Forelimb muscle (tissue), 1 donor: ENCODE measurements at regions not wholly inside any gene's neighbourhood (a gene's known extent, or its start where the extent isn't known, plus 50 kb on each side); places are given as distances from the start of the nearest gene placed in this dataset.

ENCODE experiments used
- DNase-seq: peaks from one replicate; pipeline ENCODE4 v3.0.0-alpha.2; 2013; ENCODE audit warnings: low read depth

DNA sequence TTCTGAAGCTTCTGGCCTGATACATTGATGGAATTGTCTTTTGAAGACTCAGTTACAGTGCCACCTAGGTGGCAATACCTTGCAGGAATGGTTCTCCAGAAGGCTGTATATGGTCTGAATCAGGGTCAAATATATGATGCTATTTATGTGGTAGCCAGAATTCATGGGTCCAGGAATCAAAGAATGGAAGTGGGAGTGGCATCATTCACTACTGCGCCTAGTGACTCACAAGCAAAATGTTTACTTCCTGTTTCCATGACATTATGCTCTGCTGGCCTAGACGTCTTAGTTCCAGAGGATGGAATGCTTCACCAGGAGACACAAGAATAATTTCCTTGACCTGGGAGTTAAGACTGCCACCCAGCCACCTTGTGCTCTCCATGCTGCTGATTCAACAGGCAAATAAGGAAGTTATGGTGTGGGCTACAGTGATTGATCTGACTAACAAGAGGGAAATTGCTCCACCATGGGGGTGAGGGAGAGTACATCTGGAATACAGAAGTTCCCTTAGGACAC is 491.8 kb downstream of the ETS1 start:
- DNase-seq, result no peak

DNA sequence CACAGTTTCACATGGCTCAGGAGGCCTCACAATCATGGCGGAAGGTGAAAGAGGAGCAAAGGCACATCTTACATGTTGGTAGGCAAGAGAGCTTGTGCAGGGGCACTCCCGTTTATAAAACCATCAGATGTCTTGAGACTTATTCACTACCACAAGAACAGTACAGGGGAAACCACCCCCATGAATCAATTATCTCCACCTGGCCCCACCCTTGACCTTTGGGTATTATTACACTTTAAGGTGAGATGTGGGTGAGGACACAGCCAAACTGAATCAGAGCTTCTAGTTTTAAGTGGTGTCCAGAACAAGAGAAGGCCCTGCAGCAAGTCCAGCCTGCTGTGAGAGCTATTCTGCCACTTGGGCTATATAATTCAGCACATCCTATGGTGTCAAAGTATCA is 493.7 kb downstream of the ETS1 start:
- no peak for DNase-seq

DNA sequence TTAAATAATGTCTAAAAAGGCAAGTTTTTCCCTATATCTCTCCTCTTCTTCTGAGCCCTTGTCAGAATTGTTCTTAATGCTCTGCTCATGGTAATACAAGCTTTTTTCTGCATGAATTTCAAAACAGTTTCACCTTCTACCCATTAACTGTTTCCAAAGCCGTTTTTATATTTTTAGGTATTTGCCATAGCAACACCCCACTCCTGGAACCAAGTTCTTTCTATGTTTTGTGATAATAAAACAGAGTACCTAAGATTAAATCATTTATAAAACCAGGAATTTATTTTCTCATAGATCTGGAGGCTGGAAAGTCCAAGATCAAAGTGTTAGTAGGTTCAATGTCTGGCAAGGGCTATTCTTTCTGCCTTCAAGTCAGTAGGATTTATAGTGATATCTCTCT is 497.4 kb downstream of the ETS1 start:
- DNase-seq, result no peak

DNA sequence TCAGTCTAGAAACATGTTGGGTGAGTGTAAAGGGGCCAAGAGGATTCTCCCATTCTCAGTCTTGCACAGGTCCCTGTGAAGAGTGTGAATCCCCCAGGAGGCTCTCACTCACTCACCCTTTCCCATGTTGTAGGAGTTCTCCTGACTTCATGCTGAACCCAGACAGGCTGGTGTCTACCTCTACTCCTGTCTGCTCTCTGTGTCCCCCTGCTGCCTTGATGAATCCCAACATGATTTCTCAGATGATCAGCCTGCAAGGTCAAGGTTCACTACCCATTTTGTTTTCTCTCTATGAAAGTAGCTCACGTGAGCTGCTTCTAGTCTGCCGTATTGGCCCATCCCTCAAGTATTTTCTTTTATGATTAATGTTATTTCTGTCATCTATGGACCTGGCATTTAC is 500.6 kb downstream of the ETS1 start:
- no peak for DNase-seq

DNA sequence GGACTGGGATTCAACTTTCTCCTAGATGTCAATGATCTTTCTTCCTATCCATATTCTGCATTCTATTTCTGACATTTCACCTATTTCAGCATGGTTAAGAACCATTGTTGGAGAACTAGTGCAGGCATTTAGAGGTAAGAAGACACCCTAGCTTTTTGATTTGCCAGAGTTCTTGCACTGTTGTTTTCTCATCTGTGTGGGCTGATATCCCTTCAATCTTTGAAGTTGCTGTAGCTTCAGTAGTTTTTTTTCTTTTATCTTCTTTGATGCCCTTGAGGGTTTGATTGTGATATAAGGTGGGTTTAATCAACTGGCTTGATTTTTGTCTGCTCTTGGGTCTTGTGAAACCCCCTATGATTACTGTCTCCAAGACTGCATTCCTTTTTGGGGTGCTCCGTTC is 502.1 kb downstream of the ETS1 start:
- DNase-seq, result no peak

DNA sequence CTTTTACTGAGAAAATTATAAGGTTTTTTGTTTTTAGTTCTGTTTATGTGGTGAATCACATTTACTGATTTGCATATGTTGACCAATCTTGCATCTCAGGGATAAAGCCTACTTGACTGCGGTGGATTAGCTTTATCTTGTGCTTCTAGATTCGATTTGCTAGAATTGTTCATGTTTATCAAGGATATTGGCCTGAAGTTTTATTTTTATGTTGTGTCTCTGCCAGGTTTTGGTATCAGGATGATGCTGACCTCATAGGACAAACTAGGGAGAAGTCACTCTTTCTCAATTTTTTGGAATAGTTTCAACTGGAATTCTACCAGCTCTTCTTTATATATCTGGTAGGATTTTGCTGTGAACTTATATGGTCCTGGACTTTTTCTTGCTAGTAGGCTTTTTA is 504.8 kb downstream of the ETS1 start:
- DNase-seq, result no peak

DNA sequence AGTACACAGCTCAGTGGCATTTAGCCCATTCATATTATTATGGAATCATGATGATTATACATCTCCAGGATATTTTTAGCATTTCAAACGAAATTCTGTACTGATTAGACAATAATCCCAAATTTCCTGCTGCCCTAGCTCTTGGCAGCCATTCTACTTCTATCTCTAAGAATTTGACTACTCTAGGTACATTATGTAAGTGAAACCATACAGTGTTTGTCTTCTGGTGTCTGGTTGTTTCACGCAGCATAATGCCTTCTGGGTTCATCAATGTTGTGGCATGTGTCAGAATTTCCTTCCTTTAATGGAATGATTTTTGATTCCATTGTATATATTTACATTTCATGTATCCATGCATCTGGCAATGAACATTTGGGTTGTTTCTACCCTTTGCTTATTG is 517.7 kb downstream of the ETS1 start:
- no peak for DNase-seq

DNA sequence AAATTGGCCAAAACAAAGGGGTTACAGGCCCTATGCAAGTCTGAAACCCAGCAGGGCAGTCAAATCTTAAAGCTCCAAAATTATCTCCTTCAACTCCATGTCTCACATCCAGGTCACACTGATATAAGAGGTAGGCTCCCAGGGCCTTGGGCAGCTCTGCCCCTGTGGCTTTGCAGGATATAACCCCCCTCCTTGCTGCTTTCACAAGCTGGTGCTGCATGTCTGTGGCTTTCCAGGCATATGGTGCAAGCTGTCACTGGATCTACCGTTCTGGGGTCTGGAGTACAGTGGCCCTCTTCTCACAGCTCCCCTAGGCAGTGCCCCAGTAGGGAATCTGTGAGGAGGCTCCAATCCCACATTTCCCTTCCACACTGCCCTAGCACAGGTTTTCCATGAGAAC is 519.6 kb downstream of the ETS1 start:
- DNase-seq, result no peak

DNA sequence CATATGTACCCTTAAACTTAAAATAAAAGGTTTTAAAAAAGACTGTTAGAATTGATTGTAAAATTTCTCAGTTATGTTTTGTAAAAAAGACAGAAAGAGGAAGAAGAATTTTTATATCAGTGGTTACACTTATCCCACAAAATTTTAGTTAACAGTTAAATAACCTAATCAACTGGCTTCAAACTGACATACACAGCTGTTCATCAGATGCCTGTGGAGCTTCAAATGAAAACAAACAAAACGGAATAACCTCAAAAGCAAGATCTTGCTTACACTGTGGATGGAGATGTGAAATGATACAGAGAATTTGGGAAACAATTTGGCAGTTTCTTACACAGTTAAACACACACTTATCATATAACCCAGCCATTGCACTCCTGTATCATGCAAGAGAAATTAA is 521.0 kb downstream of the ETS1 start:
- no peak for DNase-seq

DNA sequence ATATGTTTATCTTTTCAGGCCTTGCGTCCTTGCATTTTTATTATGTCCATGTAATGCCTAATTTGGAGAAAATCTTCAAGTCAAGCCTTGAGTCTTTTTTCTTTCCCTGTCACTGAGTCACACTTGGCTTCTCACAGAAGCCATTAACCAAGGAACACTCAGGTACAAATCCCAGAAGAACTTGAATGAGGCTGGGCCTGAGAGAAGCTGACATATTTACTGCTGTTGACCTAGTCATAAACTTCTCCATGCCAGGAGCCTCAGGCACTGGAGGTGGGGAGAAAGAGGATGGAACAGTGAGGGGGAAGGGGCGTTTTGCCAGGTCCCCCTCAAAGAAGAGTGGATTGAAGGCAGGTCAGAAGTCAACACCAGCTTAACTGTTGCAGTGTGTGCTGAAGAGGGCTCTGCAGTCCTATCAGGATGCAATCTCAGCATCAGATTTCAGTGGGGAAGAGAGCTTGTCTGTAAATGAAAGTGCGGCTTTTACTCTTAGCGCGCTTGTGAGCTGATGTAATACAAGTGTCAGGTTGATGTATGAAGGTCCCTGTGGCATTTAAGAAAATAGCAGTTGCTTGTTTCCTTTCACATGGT is 526.0 kb downstream of the ETS1 start:
- DNase-seq, result no peak

DNA sequence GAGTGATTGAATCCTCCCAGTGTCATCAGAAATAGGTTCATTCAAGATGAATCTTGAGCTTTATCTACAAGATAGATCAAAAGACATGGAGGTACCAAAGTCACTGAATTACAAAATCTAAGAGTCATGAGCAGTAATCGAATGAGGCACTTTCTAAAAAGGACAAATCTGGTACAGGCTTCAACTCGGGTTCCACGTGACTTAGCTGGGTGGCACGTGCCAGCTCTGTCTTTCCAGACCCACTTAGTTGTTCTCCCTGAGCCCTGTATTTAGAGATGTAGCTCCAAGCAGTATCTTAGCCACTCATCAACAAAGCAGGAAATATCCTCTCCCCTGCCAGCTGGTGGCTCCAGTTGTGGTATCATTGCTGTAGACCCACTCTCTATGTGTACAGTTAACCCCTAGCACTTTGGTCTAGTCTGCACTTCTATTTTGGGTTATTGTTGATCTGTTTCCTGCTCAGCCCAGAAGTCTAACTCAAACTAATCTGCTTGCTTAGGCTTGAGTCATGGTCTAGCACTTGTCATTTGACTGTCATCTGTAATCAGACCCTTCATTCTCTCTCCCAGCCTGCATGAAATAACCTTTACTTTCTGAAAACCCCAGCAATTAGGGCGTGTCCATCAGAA is 528.7 kb downstream of the ETS1 start:
- DNase-seq, result no peak

DNA sequence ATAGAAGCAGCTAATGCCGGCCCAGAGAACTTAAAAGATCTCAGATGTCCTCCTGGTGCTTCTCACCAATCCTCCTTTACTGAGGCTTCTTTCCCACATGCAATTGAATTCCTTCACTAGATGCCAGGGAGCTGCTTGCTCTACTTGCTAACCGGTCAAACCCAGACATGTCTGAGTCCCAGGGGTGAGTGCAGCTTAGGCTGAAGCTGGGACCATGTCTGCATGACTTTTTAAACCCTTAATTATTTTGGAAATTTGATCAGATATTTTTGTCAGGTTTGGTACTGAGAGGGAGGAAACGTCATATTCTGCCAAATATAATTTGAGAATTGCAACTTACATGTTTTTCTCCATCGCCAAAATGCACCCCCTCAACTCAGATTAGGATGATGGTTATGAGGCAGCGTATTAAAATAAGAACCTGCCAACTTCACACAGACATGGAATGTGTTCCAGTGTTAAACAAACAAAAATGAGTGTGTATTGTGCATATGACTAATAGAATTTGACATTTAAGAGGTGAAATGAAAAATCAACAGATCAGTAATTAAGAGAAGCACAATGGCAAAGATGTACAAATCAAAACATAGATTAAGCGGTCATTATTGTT is 529.5 kb downstream of the ETS1 start:
- no peak for DNase-seq

DNA sequence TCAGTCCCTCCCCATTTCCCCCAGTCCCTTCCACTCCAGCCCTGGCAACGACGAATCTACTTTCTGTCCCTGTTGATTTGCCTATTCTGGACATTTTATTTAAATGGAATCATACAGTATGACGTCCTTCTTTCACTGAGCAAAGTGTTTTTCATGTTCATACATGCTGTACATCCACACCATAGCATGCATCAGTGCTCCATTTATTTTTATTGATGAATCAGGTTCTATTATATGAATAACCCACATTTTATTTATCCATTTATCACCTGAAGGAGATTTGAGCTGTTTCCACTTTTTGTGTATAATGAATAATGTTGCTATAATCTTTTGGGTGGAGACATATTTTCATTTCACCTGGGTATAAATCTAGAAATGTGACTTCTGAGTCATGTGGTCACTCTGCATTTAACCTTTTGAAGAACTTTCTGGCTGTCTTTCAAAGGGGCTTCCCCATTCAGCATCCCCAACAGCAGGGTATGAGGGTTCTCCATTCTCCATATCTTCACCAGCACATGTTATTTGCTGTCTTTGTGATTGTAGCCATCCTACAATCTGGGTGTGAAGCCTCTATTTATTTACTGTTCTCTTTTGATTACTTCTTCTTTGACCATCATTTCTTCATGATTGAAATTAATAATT is 531.7 kb downstream of the ETS1 start:
- DNase-seq, result no peak

DNA sequence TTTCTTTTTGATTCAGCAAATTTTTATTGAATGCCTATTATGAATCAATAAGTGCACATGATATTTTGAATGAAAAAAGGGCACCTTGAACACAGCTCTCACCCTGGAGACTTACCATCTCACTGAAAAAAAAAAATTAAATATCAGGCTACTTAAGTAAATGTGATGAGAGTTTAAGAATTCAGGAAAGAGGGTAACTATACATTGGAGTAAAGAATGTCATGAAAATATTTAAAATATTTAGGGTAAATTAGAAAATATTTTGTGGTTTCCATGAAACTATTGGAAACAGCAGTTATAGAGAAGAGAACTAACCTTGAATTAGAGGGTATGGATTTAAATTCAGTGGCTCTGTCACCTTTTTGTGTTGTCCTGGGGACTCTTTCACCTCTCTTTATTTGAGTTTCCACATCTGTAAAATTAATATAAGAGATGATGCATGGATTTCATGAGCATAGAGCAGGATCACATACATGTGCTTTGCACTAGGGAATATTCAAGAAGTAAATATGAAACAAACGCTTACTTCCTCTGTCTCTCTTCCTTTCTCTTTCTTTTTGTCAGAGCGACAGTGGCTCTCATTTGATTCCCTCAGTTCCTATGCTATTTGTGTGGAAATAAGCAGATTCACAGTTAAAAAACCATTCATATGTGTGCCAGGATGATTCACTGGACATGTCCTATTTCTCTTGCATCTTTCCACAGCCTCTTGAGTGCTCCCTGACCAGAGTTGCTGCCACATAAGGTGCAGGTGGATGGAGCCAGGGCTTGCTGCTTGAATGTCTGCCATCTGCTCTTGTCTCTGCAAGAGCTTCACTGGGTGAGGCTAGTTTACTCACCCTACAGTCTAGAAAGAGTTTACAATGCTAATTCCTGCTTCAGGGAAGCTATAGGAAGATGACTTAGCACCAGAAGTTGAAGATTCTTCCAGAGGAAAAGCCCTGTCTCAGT is 533.1 kb downstream of the ETS1 start:
- no peak for DNase-seq

DNA sequence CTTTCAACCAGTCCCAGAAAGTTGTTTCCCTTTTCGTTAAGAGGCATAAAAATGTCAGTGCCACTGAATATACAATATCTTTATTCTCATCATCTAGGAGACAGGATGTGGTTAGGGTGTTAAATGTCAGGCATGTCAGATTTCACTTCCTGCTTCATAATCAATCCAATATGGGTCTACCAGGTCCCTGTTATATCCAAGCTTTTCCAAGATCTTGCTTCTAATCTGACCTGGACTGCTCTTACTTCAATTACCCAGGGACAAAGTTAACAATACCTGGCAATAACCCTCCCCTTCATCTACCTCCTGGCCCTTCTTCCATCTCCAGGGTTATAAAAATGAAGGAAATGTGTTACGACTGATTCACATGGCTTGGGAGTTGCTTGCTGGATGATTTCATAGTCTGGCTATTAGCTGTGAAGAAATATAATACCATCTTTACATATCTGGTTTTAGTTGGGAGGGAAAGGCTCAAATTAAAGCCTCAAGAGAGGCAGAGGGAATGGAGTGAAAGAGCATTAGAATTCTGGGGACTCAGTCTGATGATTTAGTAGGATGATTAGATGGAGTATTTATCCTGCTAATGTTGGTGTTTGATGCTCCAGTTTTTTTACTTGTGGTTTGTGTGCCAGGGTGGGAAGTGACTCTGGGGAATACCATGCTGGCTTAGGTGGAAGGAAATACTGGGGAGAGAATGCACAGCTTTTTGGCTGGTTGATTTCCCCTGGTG is 534.3 kb downstream of the ETS1 start:
- no peak for DNase-seq

DNA sequence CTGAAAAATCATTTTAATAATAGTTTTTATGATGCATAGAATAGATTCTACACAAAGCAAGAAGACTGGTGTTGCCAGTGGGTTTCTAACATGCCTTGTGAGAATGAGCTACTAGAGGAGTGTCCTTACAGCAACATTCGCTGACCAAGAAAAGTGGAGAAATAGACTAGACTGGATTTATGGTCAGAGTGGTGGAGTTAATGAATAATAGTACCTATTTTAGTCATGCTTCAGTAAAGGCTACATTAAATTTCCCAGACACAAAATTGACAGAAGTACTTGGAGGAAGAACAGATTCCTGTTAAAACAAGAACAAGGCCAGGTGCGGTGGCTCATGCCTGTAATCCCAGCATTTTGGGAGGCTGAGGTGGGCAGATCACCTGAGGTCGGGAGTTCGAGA is 539.2 kb downstream of the ETS1 start:
- DNase-seq, result no peak

DNA sequence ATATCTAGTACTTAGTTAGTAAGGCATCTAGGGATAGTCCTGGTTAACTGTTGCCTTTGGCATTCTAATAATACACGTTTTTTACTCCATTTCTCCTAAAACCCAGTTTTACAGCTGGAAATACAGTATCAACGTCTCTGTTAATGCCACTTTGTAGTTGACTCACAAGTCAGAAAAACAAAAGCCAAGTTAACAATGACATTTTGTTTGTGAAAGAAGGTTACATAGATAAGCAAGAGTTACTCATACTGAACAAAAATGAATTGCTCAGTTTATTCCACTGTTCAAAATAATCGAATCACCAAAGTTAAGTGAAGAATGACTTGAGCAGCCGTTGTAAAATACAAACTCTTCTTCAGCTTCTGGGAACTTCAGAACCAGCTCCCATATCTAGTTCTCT is 540.3 kb downstream of the ETS1 start:
- DNase-seq, result no peak

DNA sequence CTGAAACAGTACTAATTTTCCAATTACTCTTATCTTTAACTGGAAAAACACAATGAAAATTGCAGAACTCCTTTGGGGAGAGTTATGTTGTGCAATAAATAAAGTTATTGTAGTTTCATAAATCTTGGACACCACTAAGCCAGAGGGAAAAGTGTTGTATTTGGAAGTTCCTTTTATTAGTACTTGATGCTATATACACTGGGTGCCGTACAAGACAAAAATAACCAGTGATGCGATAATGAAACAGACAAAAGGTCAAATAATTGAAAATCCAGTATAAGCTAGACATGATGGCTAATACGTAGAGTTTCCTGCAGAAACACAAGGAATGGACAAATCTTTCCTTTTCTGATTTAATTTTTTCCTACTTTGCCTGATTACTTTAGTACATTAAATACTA is 541.1 kb downstream of the ETS1 start:
- no peak for DNase-seq

DNA sequence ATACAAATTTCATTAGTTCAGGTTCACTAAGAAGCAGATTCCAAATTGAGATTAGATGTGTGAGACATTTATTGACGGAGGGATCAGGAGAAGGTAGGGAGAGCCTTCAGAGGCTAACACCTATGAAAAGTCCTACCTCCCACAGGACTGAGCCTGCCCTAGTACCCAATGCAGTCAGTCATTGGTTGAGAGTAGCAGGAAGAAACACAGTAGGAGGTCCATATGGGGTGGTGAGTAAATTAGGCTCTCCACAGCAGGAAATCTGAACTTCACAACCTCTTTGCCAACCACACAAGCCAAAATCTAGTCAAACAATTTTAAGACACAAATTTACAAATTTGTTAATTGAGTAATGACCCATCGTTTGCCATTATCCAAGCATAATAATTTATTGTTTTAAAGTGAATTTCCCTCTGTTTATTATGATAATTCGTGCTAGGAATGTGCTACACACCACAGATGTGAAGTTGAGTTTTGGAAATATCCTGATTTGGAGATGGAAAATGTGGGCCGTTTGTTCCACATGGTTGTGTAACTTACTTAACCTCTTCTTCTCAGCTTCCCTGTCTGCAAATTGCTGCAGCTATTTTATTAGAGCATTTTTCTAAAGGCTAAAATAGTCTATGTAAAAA is 542.1 kb downstream of the ETS1 start:
- DNase-seq, result no peak

DNA sequence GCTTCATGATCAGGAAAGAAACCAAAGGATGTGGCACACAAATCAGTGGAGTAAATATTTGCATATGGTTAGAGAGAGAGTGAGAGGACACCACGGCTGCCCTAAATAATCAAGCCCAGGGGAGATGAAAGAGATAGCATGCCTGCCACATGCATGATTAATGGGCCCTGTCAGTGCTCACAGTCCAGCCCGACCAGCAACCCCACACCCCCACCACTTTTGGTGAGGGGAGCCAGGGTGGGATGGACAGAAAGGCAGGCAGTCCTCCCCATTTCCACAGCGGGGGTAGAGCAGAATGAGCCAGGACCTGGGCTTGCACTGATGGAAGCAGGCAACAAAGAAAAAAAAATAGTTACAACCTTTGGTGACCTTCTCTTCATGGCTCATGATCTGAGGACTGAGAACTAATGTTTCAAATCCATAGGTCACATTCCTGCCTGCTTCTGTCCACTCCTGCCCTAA is 545.0 kb downstream of the ETS1 start:
- no peak for DNase-seq

DNA sequence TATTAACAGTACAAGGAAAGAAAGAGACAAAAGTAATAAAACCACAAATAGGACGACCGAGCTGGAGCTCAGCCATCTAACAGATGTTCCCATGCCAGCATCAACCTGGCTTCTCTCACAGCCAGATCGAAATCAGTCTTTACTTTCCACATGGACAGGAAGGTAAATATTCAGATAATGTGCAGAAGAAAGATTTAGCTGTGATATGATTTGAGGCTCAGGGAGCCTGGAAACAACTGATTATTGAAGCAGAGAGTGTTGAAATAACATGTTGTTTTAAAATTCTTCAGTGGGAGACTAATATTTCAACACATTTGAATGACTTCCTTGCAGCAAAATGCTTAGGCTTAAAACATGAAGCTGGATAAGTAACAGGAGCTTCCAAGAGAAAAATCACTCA is 546.8 kb downstream of the ETS1 start:
- DNase-seq, result no peak
